Natural killer cell treated with Interleukin-12 subunit alpha and Interleukin-12 subunit beta and Interleukin-15 and Interleukin-18, amount 100 ng/mL, for 72 hours (primary cell): ENCODE measurements at regions not wholly inside any gene's neighbourhood (a gene's known extent, or its start where the extent isn't known, plus 50 kb on each side); places are given as distances from the start of the nearest gene placed in this dataset.
A peak's percentile ranks its signal among the peaks of the same experiment; 100 is the strongest.

Experiments used
- ATAC-seq, 2 donors: fragments of 150-1000 bp; cut with Tn5 transposase in 1 of 2; sonication (Bioruptor Pico), chemical (Tn5 transposase) in 1 of 2; 2 replicates each; pipeline ENCODE4 v1.10.0; 2021
- DNase-seq: peaks from one replicate; pipeline ENCODE4 v3.0.0; 2022; ENCODE audit warnings: low spot score
- H3K27ac Mint-ChIP-seq, 2 donors: 1 replicate in 1 of 2; 2 replicates in 1 of 2; pipeline ENCODE4 v1.8.0; 2022; ENCODE audit warnings: mixed read lengths in 2 of 2, mild to moderate bottlenecking in 1 of 2, moderate library complexity in 1 of 2
- H3K27me3 Mint-ChIP-seq, 2 donors: 1 replicate in 1 of 2; 2 replicates in 1 of 2; pipeline ENCODE4 v1.8.0; 2022; ENCODE audit warnings: mixed read lengths in 2 of 2
- H3K36me3 Mint-ChIP-seq: one replicate; pipeline ENCODE4 v1.8.0; 2022; ENCODE audit warnings: mixed read lengths
- H3K4me1 Mint-ChIP-seq, 2 donors: 1 replicate in 1 of 2; 2 replicates in 1 of 2; pipeline ENCODE4 v1.8.0; 2022; ENCODE audit warnings: low read depth in 2 of 2, mixed read lengths in 2 of 2, mild to moderate bottlenecking in 1 of 2
- H3K4me3 Mint-ChIP-seq: one replicate; pipeline ENCODE4 v1.8.0; 2022; ENCODE audit warnings: mixed read lengths
- H3K9me3 Mint-ChIP-seq: 2 replicates; pipeline ENCODE4 v1.8.0; 2022; ENCODE audit warnings: mixed read lengths

DNA sequence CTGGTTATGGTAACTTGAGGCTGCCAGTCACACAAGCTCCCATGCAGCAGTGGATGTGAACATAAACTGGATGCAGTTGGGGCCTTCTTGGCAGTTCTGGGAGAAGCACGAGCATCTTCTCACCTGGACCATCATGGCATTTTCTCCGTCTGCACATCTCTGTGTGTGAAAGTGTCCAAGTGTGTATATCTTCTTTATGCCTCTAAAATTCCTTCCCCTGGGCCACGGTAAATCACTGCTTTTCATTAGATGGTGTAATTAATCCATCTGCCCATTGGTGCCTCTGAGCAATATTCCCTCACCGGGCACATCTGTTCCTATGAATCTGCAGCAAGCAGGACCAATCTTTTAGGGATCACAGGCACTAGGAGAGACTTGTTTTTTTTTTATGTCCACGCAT lies 138.0 kb downstream of the MAP3K7 start:
- H3K9me3 Mint-ChIP-seq: no peaks in the 10 kb centered on the region

DNA sequence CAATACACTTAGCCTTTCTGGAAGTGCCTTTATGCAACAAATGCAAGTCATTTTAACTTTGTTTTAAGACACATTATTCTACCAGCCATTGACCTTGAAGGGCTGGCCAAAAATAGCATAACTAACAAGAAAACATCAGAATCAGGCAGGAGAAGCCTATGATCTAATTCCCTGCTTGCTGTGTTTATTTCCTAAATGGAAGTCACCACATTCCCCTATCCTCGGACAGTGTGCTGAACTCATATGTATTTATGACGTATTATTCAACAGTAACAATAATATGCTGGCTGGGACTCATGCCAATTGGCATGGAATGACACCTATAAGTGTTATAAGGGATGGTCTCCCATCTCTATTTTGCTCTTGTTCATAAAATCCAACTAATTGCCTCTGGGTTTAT lies 140.7 kb downstream of the MAP3K7 start:
- Mint-ChIP-seq H3K4me3 (no peak overlapping the region), H3K27ac (no peak overlapping the region)

More for the DNA sequence above, 138.0 kb downstream of the MAP3K7 start:
- no peaks in the 10 kb centered on the region for H3K27me3 Mint-ChIP-seq
- no peak overlapping the region for H3K4me3 Mint-ChIP-seq
- peaks cover 4 to 15% of the 10 kb centered on the region in 2 donors for H3K4me1 Mint-ChIP-seq
- no peak for DNase-seq
- no peaks in the 10 kb centered on the region for H3K36me3 Mint-ChIP-seq
- ATAC-seq: no peak
- H3K27ac Mint-ChIP-seq: no peak overlapping the region

DNA sequence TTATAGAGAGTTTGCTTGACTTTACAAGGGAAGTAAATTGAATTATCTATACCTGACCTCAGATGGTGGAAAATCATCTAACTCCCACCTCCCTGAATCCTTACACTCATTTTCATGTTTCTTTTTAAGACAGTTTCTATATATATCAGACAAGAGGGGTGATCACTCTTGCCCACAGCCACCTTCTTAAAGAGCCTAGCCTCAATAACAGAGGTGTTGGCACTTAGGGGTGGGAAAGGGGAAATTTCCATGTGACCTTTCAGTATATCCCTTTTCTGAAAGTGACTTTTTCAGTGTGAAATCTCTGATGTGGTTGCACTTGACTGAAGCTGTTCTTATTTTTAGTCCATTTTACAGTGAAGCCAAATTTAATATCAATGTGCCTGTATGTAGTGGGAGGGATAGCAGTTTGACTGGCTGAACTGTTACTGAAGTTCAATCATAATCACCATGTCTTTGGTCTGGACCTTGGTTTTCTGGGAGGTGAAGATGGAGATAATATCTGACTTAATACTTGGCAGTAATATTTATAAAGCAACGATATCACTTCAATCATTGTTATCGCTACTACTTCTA lies 141.3 kb downstream of the MAP3K7 start:
- no peaks in the 10 kb centered on the region for H3K36me3 Mint-ChIP-seq
- peaks cover 3 to 6% of the 10 kb centered on the region in 2 donors for H3K27me3 Mint-ChIP-seq
- no peak overlapping the region for H3K27ac Mint-ChIP-seq
- H3K4me1 Mint-ChIP-seq: peaks cover 4 to 15% of the 10 kb centered on the region in 2 donors
- DNase-seq (no peak), ATAC-seq (peak; percentile 71 to 76)
- H3K4me3 Mint-ChIP-seq: no peak overlapping the region
- no peaks in the 10 kb centered on the region for H3K9me3 Mint-ChIP-seq

More for the DNA sequence above, 140.7 kb downstream of the MAP3K7 start:
- Mint-ChIP-seq H3K4me1 (peaks cover 4 to 15% of the 10 kb centered on the region in 2 donors), H3K27me3 (peaks cover 3 to 6% of the 10 kb centered on the region in 2 donors), H3K9me3 (no peaks in the 10 kb centered on the region), H3K36me3 (no peaks in the 10 kb centered on the region)
- ATAC-seq (no peak), DNase-seq (no peak)

DNA sequence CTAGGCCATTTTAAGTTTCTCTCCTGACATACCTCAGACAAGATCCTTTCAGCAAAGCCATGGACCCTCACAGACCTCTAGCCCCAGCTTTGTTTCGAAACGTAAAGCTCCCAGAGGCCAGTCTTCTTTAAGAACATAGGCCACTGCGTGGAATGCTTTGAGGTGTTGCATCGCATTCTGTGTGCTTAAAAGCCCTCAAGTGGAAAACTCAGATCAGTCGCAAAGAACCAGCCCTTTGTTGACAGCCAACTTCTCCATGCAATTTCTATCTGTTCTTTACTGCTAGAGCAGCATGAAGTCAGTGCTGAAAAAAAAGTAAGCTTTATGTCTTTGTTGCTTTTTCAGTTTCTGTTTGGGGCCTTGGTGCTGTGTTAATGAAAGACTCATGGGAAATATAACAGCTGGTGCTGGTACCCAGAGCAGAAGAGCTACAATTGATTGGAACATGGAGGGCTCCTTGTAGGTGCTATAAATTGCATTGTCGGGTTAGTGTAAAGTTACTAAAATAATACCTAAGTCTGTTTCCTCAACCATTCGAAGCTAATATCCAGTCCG lies 142.6 kb downstream of the MAP3K7 start:
- H3K36me3 Mint-ChIP-seq: no peaks in the 10 kb centered on the region
- H3K9me3 Mint-ChIP-seq: no peaks in the 10 kb centered on the region
- no peak for DNase-seq
- H3K27ac Mint-ChIP-seq: peak overlapping the region in 1 of 2 donors; percentile 10
- H3K4me3 Mint-ChIP-seq: no peak overlapping the region
- H3K4me1 Mint-ChIP-seq: peaks cover 4 to 15% of the 10 kb centered on the region in 2 donors
- no peak for ATAC-seq
- peaks cover 3 to 6% of the 10 kb centered on the region in 2 donors for H3K27me3 Mint-ChIP-seq

DNA sequence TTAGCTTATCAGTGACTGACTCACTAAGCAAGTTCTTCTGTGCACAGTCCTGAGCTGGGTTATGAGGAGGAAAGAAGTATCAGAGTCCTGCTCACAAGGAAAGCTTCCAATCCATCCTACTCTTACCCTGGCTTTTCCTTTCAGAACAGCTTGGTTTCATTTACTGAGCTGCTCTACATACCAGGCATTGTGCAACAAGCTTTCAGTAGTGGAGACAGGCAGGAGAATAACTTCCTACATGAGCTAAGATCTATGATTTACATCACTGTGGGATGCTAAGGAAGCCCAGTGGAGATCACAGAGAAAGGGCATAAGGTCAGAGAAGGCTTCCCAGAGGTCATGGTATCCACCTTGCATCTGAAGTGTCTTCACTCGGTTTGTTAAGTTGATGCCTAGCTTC lies 144.5 kb downstream of the MAP3K7 start:
- H3K9me3 Mint-ChIP-seq: no peaks in the 10 kb centered on the region
- DNase-seq (no peak), ATAC-seq (no peak)
- H3K27ac Mint-ChIP-seq: no peak overlapping the region
- no peak overlapping the region for H3K4me3 Mint-ChIP-seq
- H3K36me3 Mint-ChIP-seq: no peaks in the 10 kb centered on the region
- peaks cover 3 to 6% of the 10 kb centered on the region in 2 donors for H3K27me3 Mint-ChIP-seq
- H3K4me1 Mint-ChIP-seq: peaks cover 4 to 15% of the 10 kb centered on the region in 2 donors

DNA sequence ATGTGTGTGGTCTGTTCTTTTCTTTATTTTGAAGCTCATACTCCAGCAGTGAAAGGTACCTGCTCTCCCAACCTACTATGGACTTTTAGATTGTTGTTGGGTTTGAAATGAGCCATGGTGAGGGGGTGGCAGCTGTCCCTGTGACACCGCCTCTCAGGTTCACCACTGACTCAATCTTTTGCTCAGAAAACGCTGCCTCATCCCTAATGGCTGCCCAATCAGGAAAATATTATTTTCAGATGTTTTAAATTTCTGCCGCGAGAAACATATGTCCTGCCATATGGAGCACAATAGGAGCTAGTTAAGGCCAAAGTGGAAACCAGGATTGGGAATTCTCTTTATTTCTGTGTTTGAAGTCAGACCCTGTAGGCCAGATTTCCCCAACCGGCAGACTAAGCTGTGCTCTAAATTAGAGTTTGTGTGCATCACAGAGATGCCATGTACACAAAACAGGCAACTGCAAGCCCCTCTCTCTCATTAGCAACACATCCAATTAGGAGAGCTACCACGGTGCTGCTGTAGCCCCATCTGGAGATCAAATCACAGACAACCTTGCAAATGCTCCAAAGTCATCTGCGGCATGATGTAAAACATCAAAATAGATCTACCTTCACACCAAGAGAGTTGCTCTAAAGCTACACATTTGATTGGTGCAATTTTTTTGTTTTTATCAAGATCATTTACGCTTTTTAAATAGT lies 144.1 kb upstream of the BACH2 start:
- H3K27me3 Mint-ChIP-seq: peaks cover 3 to 6% of the 10 kb centered on the region in 2 donors
- no peak overlapping the region for H3K4me3 Mint-ChIP-seq
- no peaks in the 10 kb centered on the region for H3K9me3 Mint-ChIP-seq
- H3K27ac Mint-ChIP-seq: no peak overlapping the region
- DNase-seq (no peak), ATAC-seq (no peak)
- H3K36me3 Mint-ChIP-seq: no peaks in the 10 kb centered on the region
- peaks cover 3 to 13% of the 10 kb centered on the region in 2 donors for H3K4me1 Mint-ChIP-seq

DNA sequence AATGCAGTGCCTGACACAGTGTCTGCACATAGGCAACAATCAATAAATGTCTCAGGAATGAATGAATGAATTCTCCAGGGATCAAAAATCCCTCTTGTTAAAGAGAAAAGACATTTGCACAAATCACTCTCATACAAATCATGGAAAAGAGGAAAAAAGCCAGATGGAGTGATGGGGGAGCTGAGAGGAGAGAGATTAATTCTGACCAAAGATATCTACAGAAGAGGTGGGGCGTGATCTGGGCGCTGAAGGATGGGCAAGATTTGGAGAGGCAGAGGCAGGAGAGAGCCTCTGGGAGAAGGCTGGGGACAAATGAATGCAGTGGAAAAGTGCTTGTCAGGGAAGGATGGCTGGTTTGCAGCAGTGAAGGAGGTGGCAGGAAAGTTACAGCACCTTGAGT lies 142.9 kb upstream of the BACH2 start:
- no peak for ATAC-seq
- H3K36me3 Mint-ChIP-seq: no peaks in the 10 kb centered on the region
- H3K4me1 Mint-ChIP-seq: peaks cover 0 to 3% of the 10 kb centered on the region in 2 donors
- no peak for DNase-seq
- no peak overlapping the region for H3K27ac Mint-ChIP-seq
- peaks cover 3 to 6% of the 10 kb centered on the region in 2 donors for H3K27me3 Mint-ChIP-seq
- no peaks in the 10 kb centered on the region for H3K9me3 Mint-ChIP-seq
- no peak overlapping the region for H3K4me3 Mint-ChIP-seq

DNA sequence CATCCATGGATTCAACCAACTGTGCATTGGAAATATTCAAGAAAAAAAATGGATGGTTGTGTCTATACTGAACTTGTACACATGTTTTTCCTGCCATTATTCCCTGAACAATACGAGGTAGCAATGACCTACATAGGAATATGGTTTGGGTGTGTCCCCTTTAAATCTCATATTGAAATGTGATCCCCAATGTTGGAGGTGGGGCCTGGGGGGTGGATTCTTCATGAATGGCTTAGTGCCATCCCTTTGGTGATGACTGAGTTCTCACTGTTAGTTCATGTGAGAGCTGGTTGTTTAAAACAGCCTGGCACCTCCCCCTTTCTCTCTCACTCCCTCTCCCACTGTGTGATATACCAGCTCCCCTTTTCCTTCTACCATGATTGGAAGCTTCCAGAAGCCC lies 139.8 kb upstream of the BACH2 start:
- Mint-ChIP-seq H3K36me3 (peaks cover under 1% of the 10 kb centered on the region), H3K9me3 (peaks cover 3% of the 10 kb centered on the region), H3K4me1 (no peaks in the 10 kb centered on the region), H3K27me3 (peaks cover 0 to 8% of the 10 kb centered on the region in 2 donors), H3K27ac (peak overlapping the region in 1 of 2 donors; percentile 5), H3K4me3 (no peak overlapping the region)
- DNase-seq: no peak
- ATAC-seq: no peak

DNA sequence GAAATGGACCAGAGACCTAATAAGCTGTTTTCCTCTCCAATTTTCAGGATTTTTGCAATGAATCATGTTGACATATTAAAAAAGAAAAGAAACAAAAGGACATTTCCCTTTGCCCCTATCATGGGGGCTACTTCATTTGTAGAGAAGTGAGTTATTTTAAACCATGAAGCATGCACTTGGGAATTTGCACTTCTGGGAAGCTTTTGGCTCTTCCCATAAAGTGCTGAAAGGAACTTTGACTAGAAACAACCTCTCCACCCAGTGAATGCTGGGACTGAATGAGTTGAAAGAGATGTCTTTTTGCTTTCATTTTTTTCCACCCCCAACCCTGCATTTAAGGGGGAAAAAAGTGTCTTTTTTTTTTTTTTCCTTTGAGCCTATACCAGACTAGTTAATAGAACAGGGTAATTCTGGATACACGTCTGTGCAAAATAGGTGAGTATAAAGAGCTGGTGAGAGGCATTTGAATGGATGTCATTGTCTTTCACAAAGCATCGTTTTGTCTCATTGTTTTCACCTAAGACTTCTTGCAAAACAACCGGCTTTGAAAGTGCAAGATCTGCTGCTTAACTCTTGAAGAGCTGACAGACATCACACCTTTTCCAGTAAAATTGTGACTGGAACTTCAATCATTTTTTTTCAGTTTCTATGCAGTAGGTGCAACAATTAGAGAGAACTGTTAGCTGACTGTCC lies 138.7 kb upstream of the BACH2 start:
- peaks cover 0 to 8% of the 10 kb centered on the region in 2 donors for H3K27me3 Mint-ChIP-seq
- H3K9me3 Mint-ChIP-seq: peaks cover 3% of the 10 kb centered on the region
- peaks cover 7% of the 10 kb centered on the region for H3K36me3 Mint-ChIP-seq
- no peak for DNase-seq
- H3K27ac Mint-ChIP-seq: no peak overlapping the region
- H3K4me1 Mint-ChIP-seq: no peaks in the 10 kb centered on the region
- no peak overlapping the region for H3K4me3 Mint-ChIP-seq
- ATAC-seq: no peak

DNA sequence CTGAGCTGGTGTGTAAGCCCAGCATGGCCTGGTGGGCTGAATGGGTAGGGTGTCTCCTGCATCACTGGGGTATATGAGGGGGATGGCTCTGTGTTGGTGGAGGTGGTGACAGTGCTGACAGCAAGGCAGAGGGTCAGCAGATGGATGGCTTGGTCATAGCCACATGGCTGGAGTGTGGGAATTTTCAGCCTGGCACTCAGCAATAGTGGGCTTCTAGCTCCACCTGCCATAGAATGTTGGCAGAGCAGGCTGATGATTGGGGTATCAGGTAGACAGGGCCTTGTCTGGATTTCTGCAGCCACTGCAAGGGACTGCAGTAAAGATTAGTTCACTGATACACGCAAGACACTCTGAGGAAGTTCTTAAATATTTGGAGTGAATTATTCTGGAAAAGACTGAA lies 137.5 kb upstream of the BACH2 start:
- Mint-ChIP-seq H3K9me3 (peaks cover 8% of the 10 kb centered on the region), H3K27me3 (peaks cover 0 to 8% of the 10 kb centered on the region in 2 donors)

DNA sequence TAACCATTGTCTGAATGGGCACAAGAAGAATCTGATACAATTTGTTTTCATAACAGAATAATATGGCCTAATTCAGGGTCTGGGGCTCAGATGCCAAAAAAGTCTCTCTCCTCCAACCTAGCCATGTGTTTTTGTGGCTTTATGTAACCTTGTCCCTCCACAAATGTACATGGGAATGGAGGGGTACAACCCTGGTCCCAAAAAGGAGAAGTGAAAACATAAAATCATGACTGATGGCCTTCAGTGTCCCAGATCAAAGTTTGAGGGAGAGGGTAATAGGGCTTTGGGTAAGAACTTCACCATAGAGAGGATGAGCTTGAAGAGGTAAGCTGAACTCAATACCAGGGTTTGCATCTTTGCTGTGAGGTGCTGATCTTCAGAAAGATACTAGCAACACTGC lies 136.3 kb upstream of the BACH2 start:
- ATAC-seq (no peak), DNase-seq (no peak)
- Mint-ChIP-seq H3K4me1 (no peaks in the 10 kb centered on the region), H3K27ac (no peak overlapping the region), H3K4me3 (no peak overlapping the region), H3K27me3 (peaks cover 0 to 8% of the 10 kb centered on the region in 2 donors), H3K9me3 (peaks cover 8% of the 10 kb centered on the region), H3K36me3 (peaks cover 16% of the 10 kb centered on the region)

More for the DNA sequence above, 137.5 kb upstream of the BACH2 start:
- Mint-ChIP-seq H3K27ac (no peak overlapping the region), H3K4me1 (no peaks in the 10 kb centered on the region), H3K36me3 (peaks cover 16% of the 10 kb centered on the region), H3K4me3 (no peak overlapping the region)
- DNase-seq: no peak
- peak in 1 of 2 donors; percentile 36 for ATAC-seq

DNA sequence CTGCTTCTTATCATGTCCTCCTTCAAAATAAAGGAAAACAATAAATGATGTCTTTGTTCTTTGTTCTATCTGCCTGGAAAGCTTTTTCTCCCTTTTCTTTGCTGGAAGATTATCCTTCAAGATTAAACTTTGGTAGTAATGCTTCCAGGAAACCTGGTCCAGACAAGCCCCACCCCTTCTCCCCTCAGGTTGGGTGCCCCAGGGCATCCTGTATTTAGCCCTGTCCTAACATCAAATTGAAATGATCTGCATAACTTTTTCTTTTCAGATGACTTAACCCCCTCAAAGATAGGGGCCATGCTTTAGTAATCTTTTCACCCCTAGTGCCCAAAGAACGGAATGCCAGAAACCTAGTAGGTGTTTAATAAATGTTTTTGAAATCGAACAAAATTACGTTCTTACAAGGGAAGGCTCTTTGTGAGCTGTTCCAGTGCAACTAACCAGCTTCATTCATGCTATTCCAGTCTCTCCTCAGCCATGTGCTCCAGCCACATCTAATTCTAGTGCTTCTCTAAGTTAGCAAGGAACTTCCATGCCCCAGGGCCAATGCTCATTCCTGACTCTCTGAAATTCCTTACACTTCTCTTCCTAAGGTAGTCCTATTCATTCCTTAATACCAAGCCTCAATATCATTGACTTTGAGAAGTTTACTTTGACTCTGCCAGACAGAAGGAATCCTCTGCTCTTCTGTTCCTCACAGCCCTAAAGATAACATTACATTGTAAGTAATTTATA lies 135.6 kb upstream of the BACH2 start:
- Mint-ChIP-seq H3K4me3 (no peak overlapping the region), H3K4me1 (no peaks in the 10 kb centered on the region), H3K36me3 (peaks cover 16% of the 10 kb centered on the region), H3K27ac (no peak overlapping the region), H3K27me3 (peaks cover 0 to 8% of the 10 kb centered on the region in 2 donors), H3K9me3 (peaks cover 8% of the 10 kb centered on the region)
- ATAC-seq (no peak), DNase-seq (no peak)

DNA sequence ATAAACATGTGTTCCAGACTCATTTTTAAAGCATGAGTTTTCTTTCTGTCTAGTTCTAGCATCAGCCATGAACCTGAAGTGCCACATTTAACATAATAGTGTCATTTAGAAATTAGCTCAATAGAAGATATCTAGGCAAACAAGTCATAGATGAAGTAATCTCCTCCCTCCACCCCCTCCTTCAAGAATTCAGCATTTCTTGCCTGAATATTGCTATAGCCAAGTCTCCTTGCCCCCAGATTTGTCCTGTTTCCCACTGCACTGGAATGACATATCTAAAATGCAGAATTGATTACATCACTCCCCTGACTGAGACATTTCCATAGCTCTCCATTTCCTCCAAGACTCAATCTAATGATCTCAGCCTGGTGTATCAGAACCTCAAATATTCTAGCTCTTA lies 134.9 kb upstream of the BACH2 start:
- no peak for ATAC-seq
- H3K27ac Mint-ChIP-seq: no peak overlapping the region
- H3K4me1 Mint-ChIP-seq: no peaks in the 10 kb centered on the region
- H3K4me3 Mint-ChIP-seq: no peak overlapping the region
- no peak for DNase-seq
- H3K9me3 Mint-ChIP-seq: peaks cover 8% of the 10 kb centered on the region
- peaks cover 0 to 8% of the 10 kb centered on the region in 2 donors for H3K27me3 Mint-ChIP-seq
- H3K36me3 Mint-ChIP-seq: peaks cover 16% of the 10 kb centered on the region
